Fibroblast of the aortic adventitia (primary cell): ENCODE measurements at regions not wholly inside any gene's neighbourhood (a gene's known extent, or its start where the extent isn't known, plus 50 kb on each side); places are given as distances from the start of the nearest gene placed in this dataset.

Experiments used
- DNase-seq: peaks from one replicate; pipeline ENCODE4 v3.0.0-alpha.2; 2010; ENCODE audit warnings: low read depth
- H3K4me3 ChIP-seq: 2 replicates; pipeline ENCODE4 v1.5.1; 2011; ENCODE audit warnings: low read depth, mild to moderate bottlenecking, control low read depth, low read length, moderate library complexity
- CTCF ChIP-seq: IDR thresholded peaks from 2 replicates; pipeline ENCODE4 v1.5.1; 2011; ENCODE audit warnings: mild to moderate bottlenecking, low read length, control low read depth, inconsistent platforms; ENCODE audit not compliant: insufficient read depth

GRCh38 chr2:167524786-167525185 is 636.5 kb downstream of the XIRP2 start:
- no peak for DNase-seq
- H3K4me3 ChIP-seq: no peak overlapping the region
- TF ChIP-seq CTCF: no peak

GRCh38 chr2:167510071-167510759 is 621.9 kb downstream of the XIRP2 start:
- TF ChIP-seq CTCF: no peak
- DNase-seq: no peak
- H3K4me3 ChIP-seq: no peak overlapping the region

GRCh38 chr2:167509586-167509985 is 621.3 kb downstream of the XIRP2 start:
- TF ChIP-seq CTCF: no peak
- H3K4me3 ChIP-seq: no peak overlapping the region

GRCh38 chr2:167508709-167509108 is 620.4 kb downstream of the XIRP2 start:
- no peak for TF ChIP-seq CTCF
- no peak overlapping the region for H3K4me3 ChIP-seq
- DNase-seq: no peak

More at GRCh38 chr2:167509586-167509985, 621.3 kb downstream of the XIRP2 start:
- peak; percentile 22 for DNase-seq

GRCh38 chr2:167506395-167506794 is 618.1 kb downstream of the XIRP2 start:
- no peak for DNase-seq
- no peak overlapping the region for H3K4me3 ChIP-seq
- TF ChIP-seq CTCF: no peak

GRCh38 chr2:167504695-167505094 is 616.4 kb downstream of the XIRP2 start:
- no peak for TF ChIP-seq CTCF
- DNase-seq: no peak
- no peak overlapping the region for H3K4me3 ChIP-seq

GRCh38 chr2:167504061-167504460 is 615.8 kb downstream of the XIRP2 start:
- no peak overlapping the region for H3K4me3 ChIP-seq
- TF ChIP-seq CTCF: no peak
- no peak for DNase-seq
